NCI-H2107 treated with DMSO at 0.1 percent for 48 hours (cell line): ENCODE measurements at regions not wholly inside any gene's neighbourhood (a gene's known extent, or its start where the extent isn't known, plus 50 kb on each side); places are given as distances from the start of the nearest gene placed in this dataset.
"Not testable (repeated sequence)": the region's sequence is repeated elsewhere in the genome, so short reads cannot be mapped to it uniquely, and the experiment has no call there.

Experiments
- DNase-seq: peaks from one replicate; lab custom pipeline; 2025; ENCODE audit not compliant: unreplicated experiment; lab: John Stamatoyannopoulos, UW

DNA sequence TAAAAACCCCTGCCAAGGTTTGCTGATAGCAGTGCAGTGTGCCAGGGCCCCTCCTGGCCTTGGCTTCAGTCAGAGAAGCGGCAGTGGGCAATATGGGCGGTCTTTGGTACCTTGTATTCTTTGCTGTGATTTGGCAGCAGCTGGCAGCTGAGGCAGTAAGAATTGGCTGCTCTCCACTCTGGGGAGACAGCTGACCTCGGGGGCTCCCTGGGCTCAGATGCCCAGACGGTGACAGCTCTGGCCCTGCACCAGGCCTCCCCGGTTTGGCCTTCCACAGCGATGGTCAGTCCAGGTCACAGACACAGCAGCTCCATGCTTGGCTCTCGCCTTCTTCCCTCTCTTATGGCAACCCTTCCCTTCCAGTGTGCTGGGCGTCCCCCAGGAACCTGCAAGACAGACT is 330.9 kb downstream of the BCOR start:
- DNase-seq = no peak

DNA sequence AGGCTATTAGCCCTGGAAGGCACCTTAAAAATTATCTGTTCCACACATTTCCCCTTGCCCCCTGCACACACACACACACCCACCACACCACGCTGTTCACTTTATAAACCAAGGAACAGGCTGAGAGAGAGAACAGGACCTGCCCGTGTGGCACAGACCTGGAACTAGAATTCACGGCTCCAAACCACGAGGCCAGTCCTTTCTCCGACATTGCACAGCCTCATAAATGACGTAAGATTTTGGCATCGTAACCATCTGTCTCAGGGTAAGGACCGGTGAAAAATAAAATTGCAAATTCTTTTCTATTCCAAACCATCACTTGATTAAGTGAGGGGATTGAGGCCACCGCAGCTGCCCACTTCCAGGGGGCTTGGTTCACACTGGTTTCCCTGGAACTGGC is 330.3 kb downstream of the BCOR start:
- DNase-seq = no peak

DNA sequence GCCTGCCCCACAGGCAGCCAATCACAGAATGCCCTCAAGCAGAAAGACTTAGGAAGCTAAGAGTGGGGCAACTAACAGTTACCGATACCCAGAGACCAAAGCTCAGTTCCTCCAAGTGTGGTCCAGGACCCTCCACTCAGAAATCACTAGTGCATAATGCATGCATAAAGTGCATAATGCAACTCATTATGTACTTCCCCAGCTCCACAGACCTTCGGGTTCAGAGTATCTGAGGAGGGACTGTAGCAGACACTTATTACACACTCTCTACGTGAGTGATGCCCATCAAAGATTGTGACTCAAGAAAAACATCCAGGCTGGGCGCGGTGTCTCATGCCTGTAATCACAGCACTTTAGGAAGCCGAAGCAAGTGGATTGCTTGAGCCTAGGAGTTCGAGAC is 328.0 kb downstream of the BCOR start:
- DNase-seq = no peak

DNA sequence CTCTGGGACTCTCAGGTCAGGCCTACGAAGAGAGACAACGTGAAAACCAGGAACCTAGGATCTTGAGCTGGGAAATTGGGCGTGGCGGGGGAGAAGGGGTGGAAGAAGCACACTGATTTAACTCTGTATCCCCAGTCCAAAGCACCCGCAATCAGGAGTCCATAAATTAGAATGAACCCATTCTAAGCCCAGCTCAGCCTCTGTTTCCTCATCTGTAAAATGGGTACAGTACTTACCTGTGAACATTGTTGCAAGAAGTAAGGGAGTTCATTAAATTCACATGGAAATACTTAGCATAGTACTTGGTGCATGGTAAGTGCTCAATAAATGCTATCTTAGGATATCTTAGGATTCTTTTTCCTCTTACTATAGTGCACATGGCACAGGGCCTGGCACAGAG is 326.7 kb downstream of the BCOR start:
- DNase-seq = no peak

DNA sequence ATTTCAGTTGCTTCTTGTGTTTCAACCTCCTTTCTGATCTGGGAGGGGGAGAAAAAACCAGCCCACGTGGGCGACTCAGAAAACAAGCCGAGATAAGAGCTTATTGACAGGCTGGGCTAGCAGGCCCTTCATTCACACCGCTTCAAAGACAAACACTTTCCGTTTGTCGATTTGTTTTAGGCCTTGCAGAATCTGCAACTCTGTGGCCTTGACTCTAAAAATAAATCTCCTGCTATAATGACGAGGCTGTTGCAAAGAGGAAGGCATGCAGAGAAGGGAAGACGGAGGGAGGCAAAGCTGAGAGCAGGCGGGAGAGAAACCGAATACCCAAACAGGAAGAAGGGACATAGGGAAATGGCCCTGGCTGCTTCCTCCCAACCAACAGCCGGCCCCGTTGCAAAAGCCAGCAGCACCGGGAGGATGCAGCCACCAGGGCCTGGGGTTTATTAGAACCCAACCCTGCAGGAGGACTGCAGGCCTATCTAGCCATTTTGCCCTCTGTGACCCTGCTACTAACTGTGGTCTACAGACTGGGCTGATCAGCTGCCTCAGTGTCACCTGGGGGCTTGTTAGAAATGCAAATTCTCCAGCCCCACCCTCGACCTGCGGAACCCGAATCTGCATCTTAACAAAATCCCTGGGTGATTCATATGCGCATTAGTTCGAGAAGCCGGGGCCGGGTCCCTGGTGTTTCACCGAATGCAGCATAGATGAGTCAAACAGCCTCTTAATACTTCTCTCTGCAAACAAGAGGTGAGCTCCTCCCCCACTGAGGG is 325.5 kb downstream of the BCOR start:
- peak; percentile 57 for DNase-seq

DNA sequence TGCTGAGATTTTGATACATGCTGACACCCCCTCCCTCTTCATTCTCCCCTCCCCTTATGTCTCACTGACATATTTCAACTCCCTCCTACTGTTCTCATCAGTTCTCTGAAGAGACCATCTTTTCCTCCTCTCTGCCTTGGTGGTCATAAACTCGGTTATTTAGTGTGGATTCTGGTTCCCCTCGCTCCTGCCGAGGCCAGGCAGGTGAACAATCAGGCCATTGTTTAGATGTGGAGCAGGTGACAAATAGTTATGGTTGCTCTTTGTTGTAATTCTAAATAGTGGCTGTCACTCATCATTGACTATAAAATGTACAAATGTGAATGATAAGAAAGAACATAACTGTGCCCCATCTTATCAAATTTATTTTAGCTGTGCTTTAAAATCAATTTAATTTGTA is 324.6 kb downstream of the BCOR start:
- peak; percentile 47 for DNase-seq

DNA sequence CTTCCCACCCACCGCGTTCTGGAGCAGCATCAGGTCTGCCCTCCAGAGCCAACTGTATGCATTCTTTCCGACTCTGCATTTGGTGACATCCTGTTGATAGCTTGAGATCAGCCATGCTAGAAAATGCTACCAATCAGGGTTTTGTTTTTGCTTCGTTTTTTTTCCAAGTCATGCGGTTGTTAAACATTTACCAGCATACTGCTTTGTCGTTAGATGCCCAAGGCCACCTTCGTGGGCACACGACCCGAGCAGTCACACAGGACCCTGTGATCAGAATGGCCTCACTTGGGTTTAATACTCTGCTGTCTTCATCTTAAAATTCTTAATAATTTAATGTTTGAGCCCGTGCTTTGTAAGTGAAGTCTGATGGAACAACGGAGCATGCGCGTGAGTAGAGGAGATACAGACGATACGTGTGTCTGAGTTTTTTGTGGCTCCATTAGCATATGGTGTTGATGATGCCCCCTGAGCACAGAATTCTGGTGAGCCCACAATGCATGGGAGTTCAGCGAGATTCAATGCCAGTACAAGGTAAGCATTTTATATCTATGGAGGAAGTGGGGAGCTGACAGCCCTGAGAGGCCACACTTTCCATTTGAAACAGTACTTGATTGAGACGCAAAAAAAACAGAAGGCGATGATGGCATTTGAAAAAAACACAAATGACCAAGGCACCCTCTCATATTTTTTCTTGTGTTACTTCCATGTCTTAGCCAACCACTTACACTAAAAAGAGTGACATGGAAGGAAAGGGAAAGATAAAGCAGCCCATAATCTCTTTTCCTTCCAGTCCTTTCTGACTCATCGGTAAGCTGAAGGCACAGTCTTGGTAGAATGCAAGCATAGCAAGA is 323.6 kb downstream of the BCOR start:
- no peak for DNase-seq

DNA sequence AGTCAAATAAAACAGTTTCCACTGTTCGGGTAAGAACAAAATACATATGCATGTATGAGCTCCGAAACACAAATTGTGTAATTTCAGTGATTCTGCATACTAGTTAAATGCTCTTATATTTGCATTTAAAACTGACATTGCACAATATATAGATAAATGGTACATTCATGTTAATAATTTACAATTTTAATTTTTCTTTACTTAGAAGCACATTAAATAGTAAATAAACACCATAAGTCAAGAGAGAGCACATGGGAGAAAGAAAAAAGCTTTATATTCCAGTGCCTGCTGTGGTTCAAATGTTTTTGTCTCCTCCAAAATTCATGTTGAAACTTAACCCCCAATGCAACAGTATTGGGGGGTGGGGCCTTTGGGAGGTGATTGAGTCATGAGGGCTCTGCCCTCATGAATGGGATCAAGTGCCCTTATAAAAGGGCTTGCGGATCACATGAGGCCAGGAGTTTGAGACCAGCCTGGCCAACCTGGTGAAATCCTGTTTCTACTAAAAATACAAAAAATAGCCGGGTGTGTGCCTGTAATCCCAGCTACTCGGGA is 322.9 kb downstream of the BCOR start:
- no peak for DNase-seq

DNA sequence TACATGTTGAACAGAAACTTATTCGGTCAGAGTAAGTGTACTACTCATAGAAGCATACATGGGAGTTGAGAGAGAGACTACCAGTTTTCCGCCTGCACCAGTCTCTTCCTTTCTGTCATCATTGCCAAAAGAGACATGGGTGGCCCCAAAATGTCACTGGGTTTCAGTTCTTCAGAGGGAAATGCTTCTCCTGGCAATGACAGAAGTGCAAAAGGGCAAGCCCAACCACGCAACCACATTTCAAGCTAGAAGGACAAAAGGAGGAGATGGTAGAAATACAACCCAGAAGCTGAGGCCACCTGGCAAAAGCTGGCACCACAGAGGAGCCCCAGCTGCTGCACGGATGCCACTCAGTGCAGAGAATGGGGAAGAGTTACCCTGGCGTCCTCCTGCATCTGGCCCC is 320.1 kb downstream of the BCOR start:
- DNase-seq = no peak

DNA sequence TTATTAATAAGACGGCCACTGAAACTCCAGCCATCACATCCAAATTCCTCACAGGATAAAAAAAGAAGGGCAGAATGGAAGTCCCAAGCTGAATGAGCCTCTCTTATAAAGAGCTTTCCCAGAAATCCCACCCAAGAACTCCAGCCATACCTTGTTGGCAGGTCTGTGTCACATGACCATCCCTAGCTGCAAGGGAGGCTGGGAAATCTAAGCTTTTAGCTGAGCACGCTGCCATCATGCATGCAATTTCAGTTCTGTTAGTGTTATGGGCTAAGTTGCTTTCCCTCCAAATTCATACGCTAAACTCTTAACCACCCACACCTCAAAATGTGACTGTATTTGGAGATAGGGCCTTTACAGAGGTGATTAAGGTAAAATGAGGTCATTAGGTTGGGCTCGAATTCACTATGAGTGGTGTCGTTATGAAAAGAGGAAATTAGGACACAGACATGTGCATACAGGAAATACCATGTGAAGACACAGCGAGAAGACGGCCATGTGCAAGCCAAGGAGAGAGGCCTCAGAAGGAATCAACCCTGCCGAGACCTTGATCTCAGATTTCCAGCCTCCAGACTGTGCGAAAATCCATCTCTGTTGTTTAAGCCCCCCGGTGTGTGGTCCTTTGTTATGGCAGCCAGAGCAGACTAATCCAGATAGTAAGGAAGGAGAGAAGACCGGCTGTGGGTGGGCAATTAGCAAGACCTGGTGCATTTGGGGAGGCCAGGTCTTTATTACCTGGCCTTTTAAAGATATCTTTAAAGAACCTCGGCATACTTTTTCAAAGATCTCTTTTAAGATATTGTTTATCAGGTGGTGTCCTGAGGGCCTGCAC is 317.6 kb downstream of the BCOR start:
- no peak for DNase-seq

DNA sequence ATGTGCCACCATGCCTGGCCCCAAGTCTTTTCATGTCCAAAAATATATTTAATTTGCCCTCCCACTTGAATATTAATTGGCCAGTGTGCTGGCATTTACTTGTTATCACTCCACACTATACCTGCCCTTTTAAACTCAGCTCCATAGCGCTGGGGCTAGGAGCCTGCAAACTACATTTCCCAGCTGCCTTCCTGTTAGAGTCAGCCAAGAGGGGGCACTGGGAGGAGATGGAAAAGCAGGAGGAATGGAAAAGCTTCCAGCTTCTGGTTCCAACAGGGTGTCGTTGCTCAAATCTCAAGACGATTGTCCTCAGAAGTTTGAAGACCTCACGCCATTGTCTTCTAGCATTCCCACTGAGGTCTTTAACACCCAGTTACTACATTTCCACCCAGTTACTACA is 315.5 kb downstream of the BCOR start:
- DNase-seq = no peak

DNA sequence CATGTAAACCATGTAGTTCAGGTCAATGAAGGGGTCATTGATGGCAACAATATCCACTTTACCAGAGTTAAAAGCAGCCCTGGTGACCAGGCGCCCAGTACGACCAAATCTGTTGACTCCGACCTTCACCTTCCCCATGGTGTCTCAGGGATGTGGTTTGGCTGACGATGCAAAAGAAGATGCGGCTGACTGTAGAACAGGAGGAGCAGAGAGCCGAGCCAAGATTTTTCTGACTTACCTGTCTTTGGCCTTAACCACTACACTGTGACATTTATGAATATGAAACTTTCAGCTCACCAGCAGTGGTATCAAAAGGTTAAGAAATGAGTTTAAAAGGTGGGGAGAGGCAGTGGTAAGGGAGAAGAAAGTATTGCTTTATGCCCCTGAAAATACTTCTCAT is 309.8 kb downstream of the BCOR start:
- DNase-seq = no peak

DNA sequence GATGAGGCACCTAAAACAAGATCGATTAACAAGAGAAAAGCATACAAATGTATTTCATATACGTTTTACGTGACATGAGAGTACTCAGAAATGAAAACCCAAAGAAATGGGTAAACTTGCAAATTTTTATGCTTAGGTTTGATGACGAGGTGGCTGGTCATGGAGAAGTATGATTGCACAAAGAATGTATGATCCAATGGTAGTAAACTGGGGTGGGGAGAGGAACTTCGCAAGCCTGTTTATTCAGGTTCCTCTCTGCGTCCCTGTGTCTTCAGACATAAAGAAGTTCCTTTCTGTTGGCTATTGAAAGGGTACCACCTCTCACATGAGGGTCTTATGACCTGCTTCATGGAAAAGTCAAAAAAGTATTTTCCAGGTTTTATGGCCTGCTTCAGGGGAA is 309.2 kb downstream of the BCOR start:
- no peak for DNase-seq

DNA sequence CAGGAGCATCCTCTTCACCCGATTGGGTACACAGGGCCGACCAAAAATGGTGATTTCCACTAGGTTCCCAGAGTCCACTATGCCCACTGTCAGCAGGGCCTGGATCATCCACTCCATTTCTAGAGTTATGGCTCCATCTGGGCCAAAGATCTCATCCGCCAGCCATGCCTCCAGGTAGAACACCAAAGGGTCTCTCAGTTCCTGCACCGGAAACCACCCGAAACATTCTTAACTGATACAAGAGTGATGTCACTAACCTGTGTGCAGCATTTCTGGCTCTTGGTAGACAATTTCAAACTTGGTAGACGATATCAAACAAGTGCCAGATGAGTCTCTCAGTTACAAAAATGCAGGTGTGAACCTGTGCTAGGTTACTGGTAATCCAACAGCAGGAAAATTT is 306.1 kb downstream of the BCOR start:
- no peak for DNase-seq

DNA sequence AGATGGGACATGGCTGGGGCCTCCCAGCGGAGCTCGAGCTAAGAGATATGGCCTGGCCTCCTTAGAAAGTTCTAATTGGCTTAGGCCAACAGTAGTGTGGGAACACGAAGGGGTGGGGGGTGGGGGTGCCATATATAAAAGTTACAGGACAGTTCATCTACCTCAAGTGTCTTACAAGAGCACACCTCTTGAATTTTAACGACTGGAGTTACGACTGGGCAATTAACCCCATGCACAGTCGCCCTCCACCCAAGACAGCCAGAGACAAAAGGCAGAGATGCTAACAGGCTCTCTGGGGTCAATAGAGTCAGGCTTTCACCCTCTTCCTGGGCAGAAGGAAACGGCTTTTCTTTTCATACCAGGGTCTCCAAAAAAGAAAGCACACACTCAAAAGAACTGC is 302.2 kb downstream of the BCOR start:
- no peak for DNase-seq

DNA sequence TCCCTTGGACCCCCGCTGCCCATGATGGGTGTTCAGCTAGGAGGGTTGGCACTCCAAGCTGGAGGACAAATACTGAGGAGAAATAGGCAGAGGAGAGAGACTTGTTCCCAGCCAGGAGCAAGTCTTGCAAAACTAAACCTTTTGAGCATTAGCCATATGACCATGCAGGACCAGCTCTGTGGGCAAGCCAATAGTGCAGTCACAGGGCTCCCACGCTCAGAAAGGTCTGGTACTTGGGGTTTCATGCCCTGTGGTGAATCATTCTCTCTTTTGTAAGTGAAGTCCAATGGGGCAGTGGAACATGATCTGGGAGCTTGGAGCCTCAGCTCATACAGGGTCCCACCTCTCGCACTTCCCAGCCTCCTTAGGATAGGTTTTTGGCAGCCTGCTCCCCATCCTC is 300.9 kb downstream of the BCOR start:
- no peak for DNase-seq

DNA sequence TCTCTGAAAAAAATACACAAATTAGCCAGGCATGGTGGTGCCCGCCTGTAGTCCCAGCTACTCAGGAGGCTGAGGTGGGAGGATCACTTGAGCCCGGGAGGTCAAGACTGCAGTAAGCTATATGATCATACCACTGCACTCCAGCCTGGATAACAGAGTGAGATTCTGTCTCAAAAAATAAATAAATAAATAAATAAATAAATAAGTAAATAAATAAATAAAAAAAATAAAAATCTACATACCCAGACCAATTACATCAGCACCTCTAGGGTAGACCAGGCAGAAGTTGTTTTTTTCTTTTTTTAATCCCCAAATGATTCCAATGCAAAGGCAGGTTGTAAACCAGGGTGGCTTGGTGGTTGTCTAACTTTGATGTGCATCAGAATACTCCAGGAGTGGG is 299.3 kb downstream of the BCOR start:
- not testable (repeated sequence) for DNase-seq

DNA sequence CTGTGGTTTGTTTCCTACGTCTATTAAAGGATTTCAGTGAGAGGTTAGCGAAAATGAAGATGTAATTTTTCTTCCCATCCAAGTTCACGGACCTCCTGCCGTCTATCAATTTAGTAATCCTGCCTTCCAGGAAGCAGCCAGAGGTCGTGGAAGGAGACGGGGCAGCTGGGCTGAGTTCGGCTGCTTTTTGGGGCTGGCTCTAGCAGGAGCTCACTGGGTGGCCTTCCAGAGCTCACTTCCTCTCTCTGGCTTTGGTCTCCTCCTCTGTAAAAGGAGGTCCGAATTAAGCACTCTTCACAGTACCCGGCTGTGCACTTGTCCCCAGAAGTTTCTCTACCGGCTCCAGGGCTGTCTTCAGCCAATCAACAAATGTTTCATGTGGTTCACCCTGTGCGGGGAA is 295.4 kb downstream of the BCOR start:
- no peak for DNase-seq

DNA sequence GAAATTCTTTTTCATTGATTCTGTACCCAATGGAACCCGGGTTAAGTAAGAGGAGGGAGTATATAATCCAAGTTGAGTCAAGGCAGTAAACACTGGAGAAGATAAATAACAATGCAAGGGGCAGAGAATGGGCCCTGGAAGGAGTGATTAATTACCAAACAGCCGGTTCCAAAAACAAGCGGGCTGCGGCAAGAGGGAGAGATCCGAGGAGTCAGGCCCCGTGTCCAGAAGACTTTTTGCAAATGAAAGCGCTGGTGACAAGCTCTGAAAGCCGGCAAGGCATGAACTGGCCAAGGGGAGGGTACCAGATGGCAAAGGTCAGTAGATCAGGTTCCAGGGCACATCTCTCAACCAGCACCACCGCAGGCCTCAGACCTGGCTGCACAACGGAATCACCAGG is 294.9 kb downstream of the BCOR start:
- no peak for DNase-seq

DNA sequence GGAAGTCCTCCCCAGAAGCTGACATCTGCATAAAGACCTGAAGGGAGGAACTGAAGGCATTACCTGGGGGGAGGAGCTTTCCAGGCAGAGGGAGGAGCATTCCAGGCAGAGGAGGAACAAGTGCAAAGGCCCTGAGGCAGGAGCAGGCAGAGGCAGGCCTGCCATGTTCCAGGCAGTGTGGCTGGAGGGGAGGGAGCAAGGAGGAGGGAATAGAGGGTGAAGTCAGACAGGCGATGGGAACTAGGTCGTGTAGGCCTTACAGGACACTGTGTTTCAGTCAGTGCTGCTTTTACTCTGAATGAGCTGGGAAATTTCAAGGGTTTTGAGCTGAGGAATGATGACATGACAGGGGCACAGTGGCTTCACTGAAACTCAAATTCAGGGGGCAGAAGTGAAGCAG is 292.7 kb downstream of the BCOR start:
- no peak for DNase-seq

DNA sequence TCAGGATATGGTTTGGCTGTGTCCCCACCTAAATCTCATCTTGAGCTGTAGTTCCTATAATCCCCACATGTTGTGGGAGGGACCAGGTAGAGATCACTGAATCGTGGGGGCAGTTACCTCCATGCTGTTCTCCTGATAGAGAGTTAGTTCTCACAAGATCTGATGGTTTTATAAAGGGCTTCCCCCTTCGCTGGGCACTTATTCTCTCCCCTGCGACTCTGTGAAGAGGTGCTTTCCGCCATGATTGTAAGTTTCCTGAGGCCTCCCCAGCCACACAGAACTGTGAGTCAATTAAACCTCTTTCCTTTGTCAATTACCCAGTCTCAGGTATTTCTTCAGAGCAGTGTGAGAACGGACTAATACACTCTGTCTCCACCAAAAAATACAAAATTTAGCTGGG is 291.9 kb downstream of the BCOR start:
- no peak for DNase-seq
